HG02938 (cell line): ENCODE measurements at regions not wholly inside any gene's neighbourhood (a gene's known extent, or its start where the extent isn't known, plus 50 kb on each side); places are given as distances from the start of the nearest gene placed in this dataset.

ENCODE experiments used
- ATAC-seq: cut with Tn5 transposase; IDR thresholded peaks from one replicate; pipeline ENCODE4 v1.9.1; 2021; ENCODE audit warnings: mild to moderate bottlenecking, moderate library complexity; ENCODE audit not compliant: unreplicated experiment

DNA sequence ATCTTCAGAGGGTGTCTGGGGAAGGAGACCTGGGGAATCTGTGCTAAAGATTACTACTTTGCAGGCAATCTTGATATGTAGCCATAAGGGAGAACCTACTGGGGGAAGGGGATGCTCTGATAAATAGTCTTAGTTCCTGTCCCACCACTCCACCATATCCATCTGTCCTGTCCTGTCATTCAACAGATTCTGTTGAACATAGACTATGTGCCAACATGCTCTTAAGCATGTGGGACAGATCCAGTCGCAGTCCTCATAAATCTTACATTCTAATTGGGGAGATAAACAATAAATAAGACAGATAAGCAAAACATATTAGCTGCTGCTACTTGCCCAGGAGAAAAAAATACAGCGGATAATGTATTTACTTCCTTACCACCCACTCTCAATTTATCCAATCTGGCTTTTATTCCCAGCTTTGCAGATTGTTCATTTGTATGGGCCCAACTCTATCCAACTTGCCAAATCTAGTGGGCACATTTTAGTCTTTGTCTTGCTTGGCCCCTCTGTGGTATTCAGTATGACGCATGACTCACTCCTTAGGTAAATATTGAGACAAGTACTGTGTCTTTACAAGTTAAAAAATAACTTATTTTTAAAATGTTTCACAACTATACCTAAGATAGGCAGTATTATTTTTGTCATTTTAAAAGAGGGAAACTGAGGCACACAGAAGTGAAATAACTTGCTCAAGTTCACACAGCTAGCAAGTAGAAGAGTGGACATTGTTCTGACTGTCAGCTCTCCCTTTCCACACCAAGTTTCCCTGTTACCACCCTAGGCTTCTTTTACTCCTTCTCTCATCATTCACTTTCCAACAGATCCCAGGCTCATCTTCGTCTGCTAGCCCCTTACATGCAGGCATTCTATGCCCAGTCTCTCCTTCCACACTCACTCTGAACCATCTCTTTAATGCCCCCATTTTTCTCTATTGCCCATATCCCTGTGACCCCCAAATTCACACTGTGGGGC, 133.6 kb upstream of the SESN3 start:
- no peak for ATAC-seq

DNA sequence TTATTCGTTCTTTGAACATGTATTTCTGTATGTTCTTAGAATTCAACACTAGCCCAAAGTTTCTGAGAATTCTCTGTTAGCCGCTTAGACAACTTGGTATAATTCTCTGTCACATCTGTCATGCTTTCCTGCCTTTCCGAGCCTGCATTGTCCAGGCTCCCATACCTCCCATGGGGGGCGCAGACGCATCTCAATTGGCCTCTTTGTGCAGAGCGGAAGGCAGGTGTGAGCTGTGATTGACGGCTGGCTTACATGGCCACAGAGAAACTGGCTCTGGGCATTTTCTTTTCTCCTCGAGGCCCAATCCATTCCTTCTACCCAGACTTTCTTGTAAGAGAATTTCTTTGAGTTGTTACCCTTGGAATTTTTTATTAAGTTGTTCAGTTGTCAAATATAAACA, 132.7 kb upstream of the SESN3 start:
- no peak for ATAC-seq

DNA sequence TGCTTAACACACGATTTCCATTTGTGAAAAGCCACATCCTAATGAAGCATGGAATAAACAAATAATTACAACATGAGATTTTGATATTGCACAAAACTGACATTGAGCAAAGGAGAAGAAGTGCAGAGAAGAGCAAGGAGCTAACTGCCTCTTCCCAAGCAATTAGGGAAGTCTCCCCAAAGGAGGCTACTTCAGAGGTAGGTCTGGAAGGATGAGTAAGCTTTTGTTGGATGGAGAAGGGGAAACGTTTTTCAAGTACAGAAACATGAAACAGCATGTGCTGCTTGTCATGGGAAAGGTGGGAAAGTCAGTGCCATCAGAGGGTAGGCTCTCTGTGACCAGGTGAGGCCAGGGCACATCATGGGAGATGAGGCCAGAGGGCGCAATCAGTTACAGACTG, 132.2 kb upstream of the SESN3 start:
- no peak for ATAC-seq

DNA sequence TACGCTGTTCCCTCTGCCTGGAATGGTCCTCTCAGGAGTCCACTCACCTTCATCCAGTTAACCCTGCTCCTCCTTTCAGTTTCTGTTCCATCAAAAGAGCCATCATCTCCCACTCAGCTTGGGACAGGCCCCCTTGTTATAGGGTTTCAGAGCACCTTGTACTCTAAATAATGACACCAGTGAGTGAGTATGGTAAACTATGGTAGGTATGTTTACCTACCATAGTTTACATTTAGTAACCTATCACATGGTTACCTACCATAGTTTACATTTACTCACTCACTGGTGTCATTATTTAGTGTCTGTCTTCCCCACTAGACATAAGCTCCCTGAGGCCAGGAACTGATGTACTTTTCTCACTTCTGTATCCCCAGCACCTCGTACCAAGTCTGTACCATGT, 130.2 kb upstream of the SESN3 start:
- no peak for ATAC-seq

DNA sequence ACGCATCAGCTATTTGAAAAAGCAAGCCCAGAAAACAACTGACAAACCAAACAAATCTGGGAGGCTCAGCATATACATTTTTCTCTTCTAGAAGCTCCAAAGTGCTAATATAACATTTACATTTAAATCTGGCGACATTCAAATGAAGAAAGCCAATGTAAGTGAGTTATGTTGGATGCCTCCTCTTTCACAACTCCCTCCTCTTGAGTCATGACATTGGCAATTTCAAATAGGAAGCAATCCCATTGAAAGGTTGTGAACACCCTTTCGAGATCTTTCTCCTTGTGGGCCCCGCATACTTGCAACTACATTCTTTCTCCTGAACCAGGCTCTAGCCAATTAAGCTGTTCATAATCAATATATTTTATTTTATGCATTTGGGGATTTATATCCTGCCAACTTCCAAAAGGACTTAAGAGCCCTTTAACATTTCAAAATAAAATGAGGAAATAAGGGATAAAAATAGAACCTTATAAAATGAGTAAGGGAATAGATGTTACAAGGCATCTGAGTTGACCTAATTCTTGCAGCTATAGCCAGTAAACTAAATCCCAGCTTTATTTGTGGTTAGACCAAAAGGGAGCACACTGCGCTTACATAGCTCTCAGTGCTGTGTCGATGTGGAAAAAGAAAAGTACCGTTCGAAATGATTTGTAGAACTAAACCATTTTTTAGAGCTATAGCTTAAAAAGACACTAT, 129.5 kb upstream of the SESN3 start:
- no peak for ATAC-seq

DNA sequence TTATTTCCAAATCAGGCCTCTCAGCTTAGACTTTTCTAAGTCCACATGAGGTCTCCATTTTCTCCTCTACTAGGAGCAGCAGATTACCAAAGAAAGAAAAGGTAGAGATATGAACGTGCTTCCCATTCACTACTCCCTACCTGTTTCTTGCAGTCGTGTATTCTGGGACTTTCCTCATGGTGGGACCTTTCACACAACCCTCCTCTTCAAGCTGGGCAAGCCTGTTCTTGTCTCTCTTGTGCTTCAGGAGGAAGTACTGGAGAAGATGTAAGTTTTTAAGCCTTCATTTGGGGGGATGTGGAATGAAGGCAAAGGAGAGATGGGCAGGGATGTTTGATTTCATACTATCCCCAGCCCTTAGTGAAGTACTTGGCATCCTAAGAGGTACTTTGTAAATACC, 128.8 kb upstream of the SESN3 start:
- ATAC-seq: no peak

DNA sequence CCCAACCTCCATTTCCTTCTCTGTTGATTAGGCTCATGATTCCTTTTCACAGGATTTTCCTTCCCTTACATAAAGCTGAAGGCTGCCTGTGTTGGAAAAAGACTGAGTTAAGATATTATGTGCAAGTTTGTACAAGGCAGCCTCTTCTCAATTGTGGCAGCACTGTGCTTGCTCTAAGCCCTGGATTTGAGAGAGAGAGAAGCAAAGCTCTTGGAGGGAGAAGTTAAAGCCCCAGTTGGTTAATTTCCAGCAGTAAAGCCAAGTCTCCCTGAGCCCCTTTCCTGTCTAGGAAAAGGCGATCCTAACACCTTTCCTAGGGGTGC, 128.3 kb upstream of the SESN3 start:
- ATAC-seq: no peak

DNA sequence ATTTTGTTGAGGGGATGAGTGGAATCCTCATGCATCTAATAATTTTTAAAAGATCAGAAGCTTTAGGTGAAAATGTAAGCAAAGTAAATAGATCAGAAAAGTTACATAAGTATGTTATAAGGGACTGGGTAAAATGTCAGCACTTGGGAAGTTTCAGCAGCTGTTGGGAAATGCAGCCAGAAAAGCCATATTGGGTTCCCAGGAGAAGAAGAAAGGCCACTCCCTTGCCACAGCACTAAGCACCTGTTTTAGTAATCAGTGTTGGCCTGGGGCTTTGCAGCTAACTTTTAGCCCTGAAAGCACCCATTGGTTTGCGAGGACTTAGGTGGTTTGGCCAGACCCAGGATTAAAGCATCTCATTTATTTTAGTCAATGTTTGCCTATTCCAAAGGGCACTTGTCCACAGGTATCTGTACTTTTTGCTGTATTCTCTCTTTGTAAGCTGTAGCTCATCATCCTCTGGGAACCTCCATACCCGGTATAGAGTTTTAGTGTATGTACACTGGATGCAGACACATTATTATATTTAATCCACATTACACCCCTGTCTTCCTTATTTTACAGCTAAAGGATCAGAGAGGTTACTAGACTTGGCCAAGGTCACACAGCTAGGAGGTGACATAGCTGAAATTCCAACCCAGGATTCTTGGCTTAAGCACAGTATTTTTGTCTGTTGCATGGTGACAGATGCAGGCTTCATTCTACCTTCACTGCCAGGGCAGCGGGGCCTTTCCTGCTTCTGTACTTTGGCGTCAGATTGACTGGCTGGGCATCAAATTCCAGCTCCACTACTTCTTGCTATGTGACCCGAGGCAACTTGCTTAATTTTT, 127.7 kb upstream of the SESN3 start:
- no peak for ATAC-seq

DNA sequence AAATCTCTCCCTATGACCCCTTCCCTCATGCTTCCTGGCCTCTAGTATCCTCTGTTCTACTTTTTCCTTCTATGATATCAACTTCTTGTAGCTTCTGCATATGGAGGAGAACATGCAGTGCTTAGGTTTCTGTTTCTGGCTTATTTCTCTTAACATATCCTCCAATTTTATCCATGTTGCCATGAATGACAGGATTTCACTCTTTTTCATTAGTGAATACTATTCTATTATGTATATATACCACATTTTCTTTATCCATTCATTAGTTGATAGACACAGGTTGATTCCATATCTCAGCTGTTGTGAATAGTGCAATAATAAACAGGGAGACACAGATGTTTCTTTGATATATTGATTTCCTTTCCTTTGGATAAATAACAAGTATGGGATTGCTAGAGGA, 123.3 kb upstream of the SESN3 start:
- no peak for ATAC-seq

DNA sequence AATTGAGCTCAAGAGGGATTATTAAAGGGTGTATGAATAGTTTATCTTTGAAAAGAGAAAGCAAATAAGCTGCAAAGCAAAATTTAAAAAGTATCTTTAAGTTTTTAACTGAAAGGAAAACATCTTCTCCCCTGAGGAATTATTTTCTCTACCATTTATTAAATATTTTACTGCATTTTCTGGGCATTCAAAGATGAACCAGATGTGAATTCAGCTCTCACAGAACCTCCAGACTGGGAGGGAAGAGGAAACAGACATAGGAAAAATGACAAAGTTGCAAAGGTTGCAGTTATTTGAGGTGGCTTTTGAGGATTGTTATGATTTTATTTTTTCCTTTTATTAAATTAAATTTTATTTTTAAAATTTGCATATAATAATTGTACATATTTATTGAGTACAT, 122.7 kb upstream of the SESN3 start:
- ATAC-seq: no peak

DNA sequence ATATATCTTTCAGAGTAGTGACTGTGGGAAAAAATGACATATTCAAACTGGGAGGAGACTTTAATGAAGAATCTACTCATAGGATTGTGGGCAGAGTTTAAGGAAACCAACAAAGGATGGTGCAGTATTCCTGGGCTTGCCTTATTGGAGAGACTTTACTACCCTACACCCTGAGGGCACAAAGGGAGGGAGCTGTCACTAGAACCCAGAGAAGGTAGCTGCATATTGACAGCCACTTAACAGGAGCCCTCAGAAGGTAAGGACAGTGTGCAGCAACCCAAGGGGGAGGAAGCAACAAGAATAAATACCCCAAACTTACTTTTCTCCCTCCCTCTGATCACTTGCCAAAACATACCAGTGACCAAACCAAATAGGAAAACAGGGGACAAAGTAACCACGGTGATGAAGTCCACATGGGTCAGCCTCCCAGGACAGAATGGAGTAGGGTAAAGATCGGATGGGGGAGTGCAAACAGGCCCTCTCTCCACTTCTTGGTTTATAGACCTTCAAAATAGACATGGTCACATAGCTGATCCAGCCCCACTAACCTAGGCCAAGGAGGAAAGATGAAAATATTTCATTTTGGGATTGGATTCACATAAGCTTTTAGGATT, 121.8 kb upstream of the SESN3 start:
- ATAC-seq: no peak

DNA sequence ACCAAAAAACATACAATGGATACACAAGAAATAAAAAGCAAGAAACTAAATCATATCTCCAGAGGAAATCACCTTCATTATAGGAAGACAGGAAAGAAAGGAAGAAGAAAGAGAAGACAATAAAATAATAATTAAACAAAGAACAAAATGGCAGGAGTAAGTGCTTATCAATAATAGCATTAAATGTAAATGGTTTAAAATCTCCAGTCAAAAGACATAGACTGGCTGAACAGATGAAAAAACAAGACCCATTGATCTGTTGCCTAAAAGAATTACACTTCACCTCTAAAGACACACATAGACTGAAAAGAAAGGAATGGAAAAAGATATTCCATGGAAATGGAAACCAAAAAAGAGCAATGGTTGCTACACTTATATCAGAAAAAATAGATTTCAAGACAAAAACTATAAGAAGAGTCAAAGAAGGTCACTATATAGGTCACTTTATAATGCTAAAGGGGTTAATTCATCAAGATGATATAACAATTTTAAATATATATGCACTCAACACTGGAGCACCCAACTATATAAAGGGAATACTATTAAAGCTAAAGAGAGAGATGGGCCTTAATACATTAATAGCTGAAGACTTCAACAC, 118.4 kb upstream of the SESN3 start:
- ATAC-seq: no peak

DNA sequence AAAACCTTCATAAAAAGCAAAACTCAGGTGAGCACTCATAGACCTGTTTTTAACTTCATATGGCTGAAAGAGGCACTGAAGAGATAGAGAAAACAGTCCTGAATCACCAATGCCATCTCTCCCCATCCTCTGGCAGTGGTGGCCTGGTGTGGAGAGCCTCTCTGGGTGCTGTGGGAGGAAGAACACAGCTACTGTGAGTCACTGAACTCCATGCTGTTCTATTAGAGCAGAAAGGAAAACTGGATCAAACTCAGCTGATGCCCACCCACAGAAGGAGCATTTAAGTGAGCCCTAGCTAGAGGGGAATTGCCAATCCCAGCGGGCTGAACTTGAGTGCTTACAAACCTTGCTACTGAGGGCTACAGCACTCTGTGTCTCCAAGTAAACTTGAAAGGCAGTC, 115.3 kb upstream of the SESN3 start:
- no peak for ATAC-seq

DNA sequence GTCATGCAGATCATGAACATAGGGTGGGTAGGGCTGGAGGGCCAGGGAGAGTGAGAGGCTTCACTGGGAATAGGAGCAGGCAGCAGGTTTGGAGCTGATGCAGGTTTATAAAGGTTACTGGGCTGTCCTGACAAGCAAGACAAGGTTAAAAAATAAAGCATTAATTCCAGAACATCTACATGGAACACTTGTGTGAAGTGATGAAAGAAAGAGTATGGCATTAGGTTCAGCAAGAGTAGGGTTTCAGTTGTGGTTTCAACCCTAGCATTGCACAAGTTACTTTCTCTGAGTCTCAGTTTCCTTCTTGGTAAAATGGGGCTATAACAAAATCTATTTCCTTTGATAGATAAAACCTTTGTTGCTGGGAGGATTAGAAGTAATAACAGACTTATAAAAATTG, 114.6 kb upstream of the SESN3 start:
- ATAC-seq: peak; percentile 87

DNA sequence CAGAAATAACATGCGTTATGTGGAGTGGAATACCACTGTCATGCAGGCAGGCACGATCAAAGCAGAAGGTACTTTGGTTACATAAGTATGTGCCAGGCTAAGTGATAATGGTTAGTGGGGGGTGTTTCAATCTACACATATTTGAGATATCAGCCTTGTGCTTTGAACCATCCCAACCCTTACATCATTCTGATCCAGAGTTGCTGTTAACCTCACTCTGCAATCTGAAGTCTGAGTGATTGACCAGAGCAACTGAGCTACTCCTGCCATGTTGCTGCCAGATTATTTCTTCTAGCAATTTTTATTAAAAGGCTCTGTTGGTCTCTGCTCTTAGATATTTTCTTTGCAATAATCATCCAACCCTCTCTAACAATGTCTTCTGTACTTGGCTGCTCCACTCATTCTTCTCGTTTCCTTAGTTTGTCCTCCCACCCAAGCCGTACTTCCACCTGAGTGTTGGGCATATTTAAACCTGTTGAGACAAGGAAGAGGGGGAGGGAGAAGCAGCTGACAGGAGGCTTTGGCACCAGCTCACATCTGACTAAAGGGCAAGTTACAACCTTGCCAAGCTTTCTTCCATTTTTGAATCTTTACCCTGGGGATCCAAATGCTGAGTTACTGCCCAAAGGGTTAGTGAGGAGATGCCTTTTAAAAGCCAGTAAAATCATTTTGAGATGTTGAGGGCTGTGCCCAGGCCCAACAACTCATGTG, 114.1 kb upstream of the SESN3 start:
- ATAC-seq: no peak

DNA sequence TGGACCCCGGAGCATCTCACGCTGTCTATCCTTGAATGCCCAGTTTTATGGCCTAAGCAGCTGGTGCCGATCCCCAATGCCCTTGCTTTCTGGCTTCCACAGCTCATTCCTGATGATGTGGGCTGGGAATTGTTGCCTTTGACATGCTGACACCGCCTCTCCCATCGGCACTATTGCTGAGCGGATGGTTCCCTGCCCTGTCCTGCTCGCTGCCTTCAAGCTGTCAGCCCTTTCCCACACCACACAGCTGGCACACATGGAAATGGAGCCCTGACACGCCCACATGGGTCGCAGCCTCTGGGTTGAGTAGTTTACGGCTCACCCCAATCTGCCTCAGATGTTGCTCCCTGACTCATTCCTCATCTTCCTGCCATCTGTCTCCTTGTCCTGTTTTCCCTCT, 110.2 kb upstream of the SESN3 start:
- no peak for ATAC-seq

DNA sequence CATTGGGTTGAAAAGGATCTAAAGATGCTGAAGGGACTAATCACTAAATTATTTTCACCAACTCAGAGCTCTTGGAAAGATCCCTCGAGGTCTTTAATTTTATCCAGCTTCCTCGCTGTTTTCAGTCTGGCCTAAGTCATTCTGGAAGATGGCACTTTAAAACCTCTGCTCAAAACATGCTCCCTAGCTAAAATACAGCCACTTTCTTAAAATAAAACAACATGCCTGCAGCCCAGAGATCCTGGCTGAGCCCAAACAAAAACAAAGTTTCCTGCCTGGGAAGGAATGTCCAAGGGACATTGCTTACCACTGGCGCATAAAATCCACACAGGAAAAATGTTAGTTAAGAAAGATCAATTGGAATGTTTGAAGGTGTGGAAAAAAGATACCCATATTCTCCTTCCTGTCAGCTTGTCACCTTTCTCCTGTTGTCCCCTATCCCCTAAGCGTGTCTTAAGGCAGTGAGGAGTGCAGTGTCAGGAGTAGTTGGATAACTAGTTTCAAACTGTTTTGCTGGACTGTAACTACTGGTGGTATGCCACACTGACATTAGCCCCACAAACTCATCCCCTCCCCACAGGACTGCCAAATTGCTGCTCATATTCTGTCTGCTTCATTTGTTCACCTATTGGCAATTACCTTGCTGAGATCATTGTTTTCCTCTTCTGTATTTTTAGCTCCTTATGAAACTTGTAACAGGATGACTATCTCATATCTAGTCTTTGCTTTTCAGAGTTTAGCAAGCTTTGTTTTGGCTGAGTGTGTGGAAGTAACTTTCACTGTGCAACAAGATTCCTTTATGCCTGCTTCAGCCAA, 108.3 kb upstream of the SESN3 start:
- peak; percentile 40 for ATAC-seq

DNA sequence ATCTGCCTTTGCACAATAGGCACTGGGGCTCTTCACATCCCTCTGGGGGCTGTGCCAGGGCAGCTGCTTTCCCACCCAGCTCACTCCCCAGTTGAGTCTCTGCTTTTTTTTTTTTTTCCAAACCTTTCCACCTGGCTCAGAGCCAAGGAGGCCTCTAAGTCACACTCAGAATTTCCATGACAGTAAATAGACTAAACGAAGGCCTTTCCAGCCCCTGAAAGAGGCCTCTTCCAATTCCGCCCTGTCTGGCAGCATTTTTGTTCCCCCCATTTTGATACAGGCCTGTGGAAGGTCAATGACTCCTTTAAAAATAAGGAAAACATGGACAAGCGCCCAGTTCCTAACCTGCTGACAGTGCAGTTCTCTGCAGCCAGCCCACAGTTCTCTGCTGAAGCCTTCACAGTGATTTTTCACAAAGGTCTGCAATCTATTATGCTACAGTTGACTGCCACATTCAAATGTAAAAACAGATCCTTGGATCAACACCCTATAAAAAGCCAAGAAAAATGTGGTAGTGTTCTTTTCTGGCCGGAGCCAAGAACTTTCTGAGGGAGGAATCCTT, 107.5 kb upstream of the SESN3 start:
- ATAC-seq: no peak

DNA sequence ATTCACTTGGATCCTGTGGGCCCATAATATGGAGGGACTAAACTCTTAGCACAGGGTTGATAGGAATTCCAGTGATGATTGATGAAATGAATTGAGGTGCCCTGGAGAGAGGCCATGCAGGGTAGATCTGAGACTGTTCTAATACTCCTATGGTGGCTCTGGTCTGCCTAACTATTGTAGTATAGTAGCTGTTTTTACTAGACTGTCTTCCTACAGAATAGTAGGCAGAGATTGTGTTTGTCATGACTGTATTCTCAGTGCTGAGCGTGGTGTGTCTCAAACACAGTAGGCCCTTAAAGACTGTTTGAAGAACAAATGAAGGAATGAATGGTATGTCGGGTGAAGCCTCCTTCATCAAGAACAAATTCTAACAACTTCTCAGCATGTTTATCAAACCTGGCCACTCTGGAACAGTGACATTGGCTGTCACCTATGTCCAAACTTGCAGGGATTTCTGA, 107.0 kb upstream of the SESN3 start:
- ATAC-seq: peak; percentile 2
